ENCODE measurements at regions not wholly inside any gene's neighbourhood (a gene's known extent, or its start where the extent isn't known, plus 50 kb on each side); places are given as distances from the start of the nearest gene placed in this dataset.

- TF ChIP-seq CTCF (IDR thresholded peaks at IDR 0.05) (no peak), POLR2A (IDR thresholded peaks at IDR 0.05) (no peak)
These were observed 92.2 kb upstream of the INTU start for GRCh38 chr4:127540497-127541025.
